ENCODE measurements at regions not wholly inside any gene's neighbourhood (a gene's known extent, or its start where the extent isn't known, plus 50 kb on each side); places are given as distances from the start of the nearest gene placed in this dataset.

DNA sequence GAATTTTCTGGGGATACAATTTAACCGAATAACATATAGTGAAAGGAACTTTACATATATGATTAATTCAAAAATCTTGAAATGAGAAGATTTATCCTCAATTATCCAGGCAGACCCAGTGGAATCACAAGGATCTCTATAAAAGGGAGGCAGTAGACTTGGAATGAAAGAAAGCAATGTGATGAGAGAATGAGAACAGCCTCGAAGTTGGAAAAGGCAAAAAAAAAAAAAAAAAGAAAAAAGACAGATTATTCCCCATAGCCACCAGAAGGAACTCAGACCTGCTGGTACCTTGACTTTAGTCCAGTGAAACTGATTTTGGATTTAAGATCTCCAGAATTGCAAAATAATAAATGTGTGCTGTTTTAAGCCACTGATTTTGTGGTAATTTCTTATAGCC, 416.3 kb upstream of the OR4E1 start:
- TF ChIP-seq EZH2 (IDR thresholded peaks at IDR 0.05; ENCODE audit: insufficient read depth, poor library complexity, severe bottlenecking) (no peak), EZH2phosphoT487 (IDR thresholded peaks at IDR 0.05; ENCODE audit: insufficient read depth, low read depth) (no peak)

Data from GM23248 (cell line).